ENCODE measurements at regions not wholly inside any gene's neighbourhood (a gene's known extent, or its start where the extent isn't known, plus 50 kb on each side); places are given as distances from the start of the nearest gene placed in this dataset.
"Not testable (repeated sequence)": the region's sequence is repeated elsewhere in the genome, so short reads cannot be mapped to it uniquely, and the experiment has no call there.

- DNase-seq, result no peak
Observed at GRCh38 chr7:1300636-1301035, 68.0 kb downstream of the UNCX start.

DNA sequence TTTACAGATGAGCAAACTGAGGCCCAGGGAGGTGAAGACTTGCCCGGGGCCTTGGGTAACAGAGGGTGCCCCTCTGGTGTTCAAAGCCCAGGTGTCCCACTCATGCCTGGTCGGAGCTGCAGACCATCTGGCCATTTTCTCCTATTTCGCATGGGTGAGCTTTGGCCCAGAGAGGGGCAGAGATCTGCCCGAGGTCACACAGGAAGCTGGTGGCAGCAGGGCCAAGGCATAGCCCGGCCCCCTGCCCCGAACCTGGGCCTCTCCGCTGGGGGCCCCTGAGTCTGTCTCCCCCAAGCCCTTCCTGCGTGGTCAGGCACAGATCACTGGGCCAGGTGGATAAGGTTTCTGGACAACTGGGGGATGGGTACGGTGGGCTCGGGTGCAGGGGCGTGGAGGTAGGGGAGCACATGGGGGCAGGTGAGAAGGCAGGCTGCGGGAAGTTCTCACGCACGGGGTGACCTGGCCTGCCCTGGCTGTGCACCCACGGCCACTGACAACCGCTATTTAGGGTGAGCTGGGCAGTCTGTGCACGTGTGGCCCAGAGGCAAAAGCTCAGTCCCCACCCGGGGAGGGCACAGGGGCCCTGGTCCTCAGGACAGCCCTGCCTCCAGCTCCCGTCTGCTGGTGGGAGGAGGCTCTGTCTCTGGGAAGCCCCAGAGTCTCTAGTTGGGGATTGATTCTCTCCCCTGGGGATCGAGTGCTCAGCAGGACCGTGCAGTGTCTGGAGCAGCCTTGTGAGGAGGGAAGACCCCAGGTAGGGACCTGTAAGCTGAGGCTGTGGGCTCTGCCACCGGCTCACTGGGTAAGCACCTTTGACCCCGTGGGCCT, 68.6 kb downstream of the UNCX start:
- no peak for DNase-seq

DNA sequence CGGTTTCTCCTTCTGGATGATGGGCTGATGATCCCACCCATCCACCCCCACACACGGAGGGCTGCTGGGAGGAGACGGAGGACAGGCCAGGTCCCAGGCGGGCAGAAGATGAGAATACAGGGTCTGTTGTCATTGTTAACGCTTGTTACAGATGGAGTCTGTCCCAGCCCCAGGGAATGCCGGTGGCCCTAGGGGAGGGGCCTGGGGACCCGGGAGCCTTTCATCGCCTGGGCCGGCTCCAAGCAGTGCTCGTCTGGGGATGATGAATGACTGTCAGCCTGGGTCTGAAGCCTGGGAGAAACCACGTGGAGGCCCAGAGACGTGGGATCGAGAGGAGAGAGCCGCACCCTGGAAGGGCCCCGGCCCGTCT, 69.2 kb downstream of the UNCX start:
- DNase-seq, result no peak

DNA sequence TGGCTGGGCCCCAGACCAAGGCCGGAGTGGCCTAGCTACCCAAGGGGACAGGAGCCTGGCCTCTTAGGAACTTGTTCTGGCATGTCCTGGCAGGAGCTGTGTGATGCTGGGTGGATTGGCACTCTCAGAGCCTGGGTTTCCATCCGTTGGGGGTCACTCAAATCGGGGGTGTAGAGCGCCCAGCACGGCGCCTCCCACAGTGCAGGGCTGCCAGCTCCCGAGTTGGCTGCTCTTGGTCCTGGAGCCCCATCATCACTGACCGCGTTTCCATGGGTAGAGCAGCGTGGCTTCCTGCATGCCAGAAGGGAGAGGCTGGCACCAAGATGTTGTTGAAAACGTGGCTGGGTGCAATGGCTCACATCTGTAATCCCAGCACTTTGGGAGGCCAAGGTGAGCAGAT, 70.3 kb downstream of the UNCX start:
- DNase-seq, result no peak

- not testable (repeated sequence) for DNase-seq
Observed at GRCh38 chr7:1304011-1304410, 71.3 kb downstream of the UNCX start.

DNA sequence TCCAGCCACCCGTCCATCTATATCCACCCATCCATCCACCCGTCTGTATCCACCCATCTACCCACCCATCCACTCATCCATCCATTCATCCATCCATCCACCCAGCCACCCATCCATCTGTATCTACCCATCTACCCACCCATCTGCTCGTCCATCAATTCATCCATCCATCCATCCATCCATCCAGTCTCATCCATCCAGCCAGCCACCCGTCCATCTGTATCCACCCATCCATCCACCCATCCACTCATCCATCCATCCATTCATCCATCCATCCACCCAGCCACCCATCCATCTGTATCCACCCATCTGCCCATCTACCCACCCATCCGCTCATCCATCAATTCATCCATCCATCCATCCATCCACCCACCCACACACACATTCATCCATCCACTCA, 73.2 kb downstream of the UNCX start:
- no peak for DNase-seq

- no peak for DNase-seq
Observed at GRCh38 chr7:1307828-1308227, 75.2 kb downstream of the UNCX start.

DNA sequence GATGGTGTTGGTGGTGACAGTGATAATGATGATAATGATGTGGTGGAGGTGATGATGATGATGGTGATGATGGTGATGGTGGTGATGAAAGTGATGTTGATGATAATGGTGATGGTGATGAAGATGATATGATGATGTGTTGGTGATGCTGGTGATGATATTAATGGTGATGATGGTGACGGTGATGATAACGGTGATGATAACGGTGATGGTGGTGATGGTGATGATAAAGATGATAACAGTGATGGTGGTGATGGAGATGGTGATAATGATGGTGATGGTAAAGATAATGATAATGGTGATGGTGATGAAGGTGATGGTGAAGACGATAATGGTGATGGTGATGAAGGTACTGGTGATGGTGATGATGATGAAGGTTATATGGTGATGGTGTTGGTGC, 76.6 kb downstream of the UNCX start:
- no peak for DNase-seq

- no peak for DNase-seq
Observed at GRCh38 chr7:1309996-1310395, 77.3 kb downstream of the UNCX start.

DNA sequence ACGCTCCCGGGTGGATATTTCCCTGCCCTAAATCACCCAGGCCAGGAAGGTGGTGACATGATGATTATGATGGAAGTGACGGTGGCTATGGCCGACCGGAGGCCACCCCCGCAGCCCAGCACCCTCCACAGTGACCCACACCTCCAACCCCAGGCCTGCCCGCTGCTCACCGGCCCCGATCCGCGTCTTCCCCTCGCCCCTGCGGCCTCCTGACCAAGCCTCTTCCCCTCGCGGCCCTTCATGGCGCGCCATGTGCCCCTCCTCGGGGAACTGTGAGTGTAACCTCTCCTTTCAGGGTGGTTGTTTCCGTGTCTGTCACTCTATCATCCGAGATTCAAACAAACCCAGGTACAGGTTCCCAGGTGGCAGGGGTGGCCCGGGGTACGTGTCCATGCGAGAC, 78.3 kb downstream of the UNCX start:
- no peak for DNase-seq

DNA sequence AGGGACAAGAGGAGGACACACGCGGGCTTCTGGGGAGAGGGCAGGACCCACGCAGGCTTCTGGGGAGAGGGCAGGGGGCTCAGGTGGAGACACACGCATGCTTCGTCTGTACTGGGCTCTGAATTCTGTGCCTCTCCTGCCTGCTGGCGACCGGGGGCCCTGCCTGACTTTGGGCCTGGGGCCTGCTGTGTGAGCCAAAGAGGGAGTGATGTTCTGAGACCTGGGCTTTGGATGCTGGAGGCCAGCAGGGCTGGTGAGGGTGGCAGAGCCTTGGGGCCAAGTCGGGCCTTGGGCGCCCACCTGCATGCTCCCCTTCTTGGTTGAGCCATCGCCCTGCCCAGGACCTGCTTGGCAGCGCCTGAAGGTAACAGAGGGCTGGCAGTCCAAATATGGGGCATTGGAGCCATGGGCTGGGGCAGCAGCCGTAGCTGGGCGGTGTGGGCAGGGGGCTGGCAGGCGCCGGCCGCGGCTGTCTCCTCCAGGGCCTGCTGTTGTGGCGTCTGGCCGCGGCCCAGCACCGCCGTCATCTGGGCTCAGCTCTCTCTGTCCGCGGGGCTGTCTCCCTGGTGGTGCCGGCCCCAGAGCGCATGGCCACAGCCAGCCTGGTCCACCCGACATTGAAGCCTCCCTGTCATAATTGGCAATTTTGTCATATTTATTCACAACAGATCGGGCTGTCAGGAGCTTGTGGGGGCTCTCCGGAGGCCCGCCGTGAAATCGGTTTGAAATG, 78.9 kb downstream of the UNCX start:
- DNase-seq, result no peak

DNA sequence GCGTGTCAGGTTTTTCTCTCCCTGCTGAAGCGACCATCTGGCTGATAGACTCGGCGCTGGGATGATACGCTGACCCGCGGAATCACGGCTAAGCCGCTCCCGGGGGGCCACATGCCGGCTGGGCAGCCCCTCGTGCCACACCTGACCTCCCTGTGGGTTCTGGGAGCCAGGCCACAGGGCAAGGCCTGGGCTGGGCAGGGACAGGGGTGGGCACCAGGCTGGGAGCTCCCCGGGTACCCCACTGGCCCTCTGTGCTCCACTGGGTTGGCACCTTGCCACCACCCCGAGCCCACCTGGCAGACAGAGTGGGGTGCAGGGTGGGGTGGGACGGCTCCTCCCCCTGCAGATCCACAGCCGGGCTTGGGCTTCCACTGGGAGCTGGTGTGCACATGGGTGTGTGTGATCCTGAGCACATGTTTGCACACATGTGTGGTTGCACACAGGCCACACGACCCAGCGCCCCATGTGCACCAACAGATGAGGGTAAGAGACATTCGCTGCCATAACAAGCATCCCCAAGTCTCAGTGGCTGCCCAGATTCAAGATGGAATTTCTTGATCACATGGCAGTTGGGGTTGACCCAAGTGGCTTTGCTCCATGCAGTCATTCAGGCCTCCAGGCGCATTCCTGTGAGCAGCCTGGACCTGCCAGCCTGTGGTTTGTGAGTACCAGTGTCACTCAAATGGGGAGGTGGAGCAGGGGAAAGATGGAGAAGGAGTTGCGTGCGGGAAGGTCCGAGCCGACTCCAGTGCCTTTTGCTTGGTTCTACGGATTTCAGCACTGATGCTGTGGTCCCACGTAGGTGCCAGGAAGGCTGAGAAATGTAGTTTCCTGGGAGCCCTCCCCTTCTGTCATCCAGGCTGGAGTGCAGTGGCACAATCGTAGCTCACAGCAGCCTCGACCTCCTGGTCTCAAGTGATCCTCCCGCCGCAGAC, 79.7 kb downstream of the UNCX start:
- no peak for DNase-seq

GRCh38 chr7:1313613-1314012, 80.9 kb downstream of the UNCX start:
- no peak for DNase-seq

DNA sequence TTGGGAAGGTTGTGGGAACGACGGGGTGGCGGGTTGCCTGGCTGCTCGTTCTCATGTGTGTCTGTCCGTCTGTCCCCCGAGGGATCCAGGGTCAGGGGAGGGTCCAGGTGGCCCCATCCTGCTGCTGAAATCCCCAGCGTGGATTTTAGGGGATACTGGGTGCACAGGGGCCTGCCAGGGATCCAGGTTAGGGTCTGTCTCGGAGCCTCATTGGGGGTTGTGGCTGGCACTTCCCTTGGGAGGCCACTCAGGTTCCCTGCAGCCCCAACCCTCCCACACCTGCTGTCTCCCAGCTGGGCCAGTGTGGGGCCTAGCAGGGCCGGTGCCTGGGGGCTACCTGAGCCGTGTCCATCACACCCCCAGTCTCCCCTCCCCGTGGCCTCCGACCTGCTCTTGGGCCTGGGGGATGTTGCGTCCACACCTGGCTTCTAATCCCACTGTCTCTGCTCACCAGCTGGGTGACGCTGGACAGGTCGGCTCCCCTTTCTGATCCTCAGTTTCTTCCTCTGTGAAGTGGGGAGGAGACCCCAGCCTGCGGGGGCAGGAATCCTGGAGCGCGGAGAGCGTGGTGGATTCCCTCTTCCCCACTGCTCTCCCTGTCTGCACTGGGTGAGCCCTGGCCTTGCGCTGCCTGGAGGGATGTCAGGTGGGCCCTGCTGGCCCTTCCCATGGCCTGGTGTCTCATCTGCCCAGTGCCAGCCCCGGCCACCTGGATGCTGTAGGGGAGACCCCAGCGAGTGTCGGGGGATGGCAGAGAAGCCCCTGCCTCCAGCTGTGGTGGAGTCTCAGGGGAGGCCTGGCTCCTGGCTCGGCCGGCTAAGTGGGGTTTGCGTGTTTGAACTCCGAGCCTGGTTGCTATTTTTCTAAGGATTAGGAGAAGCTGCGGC, 81.6 kb downstream of the UNCX start:
- DNase-seq, result no peak

DNA sequence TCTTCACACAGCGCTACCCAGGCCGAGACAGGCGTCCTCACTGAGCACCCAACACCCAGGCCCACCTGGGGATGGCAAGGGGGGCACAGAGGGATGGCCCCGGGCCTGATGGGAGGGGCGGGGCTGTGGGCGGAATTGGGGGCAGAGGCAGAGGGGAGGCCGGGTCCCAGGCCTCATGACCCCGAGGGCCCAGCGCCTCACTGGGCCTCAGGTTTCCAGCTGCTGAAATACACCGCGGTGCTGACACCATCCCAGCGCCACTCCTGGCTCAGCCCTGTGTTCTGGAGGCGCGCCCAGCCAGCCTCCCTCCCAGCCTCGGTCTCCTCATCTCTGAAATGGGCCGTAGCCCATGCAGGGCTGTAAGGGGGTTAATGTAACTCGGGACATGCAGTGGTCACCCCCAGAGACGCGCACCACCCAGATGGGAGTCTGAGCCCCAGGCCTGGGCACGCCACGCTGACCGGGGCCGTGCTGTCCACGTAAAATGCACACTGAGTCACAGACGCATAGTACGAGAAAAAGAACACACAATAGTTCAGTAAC, 82.3 kb downstream of the UNCX start:
- DNase-seq, result no peak

DNA sequence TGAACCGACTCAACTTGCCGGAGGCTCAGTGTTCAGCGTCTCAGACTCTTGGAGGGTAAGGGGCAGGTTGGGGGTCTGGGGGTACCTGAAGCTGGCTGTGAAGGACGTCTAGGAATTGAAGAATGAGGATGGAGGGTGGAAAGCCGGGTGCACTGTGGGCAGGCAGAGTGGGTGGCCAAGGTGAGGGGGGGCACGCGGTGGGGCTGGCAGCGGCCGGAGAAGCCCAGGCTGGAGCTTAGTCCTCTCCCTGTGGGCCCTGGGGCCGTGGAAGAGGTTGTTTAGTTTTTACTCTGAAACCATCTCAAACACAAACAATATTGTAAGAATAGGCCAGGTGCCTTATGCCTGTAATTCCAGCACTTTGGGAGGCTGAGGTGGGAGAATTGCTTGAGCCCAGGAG, 83.4 kb downstream of the UNCX start:
- DNase-seq, result no peak

DNA sequence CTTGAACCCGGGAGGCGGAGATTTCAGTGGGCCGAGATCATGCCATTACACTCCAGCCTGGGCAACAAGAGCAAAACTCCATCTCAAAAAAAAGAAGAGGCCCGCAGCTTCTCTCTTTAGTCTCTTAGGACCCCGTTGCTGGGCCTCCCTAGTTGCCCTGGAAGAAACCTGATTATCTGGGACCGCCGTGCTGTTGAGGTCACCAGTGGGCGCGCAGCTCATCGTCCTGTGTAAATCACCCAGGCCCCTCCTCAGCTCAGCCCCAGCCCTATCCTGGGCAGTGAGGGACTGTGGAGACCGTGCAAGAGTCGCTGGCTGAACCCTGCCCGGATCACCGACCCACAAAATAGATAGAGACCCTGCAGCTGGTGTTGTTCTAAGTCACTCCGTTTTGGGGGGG, 85.0 kb downstream of the UNCX start:
- no peak for DNase-seq

DNA sequence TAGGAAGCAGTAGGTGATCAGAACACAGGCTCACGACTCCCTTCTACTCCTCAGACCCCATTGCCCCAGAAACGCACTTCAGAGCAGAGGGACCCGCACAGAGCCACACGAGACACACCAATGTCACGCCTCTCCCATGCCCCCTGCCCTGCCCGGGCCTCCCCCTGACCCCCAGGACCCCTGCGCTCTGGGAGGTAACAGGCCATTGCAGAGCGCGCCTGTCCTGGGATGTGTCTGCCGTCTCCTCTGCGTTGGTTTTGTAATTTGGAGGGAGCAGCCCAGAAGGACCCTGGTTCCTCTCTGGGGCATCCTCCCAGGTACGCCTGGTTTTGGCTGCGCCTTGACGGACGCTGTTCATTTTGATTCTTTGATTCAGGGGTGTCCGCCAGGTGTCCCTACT, 85.4 kb downstream of the UNCX start:
- DNase-seq, result no peak

GRCh38 chr7:1318661-1319060, 86.0 kb downstream of the UNCX start:
- no peak for DNase-seq

DNA sequence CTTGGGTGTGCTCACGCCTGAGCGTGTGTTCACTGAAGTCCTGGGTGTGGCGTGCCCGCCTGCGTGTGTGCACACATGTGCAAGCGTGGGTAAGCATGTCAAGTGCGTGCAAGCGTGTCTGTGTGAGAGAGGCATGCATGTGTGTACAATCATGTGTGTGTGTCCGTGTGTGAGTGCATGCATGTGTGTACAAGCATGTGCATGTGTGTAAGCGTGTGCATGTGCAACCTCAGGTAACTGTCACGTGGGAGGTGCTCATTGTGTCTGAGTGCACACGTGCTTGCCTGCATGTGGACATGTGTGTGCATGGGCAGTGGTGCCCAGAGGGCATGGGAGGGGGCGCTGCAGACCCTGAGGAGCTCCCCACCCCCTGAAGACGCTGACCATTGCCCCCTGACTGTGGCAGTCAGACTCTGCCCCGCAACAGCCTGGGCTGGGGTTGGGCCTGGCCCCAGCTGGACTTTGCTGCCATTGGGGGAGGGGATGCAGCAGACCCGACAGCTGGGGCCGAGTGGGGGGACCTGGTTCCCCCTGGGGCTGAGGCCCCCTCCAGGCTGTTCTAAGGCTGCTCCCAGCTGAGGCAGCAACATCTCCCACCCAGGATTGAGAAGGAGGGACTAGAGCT, 88.1 kb downstream of the UNCX start:
- no peak for DNase-seq

- DNase-seq, result no peak
Observed at GRCh38 chr7:1321411-1322239, 89.0 kb downstream of the UNCX start.

Data from CD4-positive, alpha-beta T cell treated with Interleukin-4 for 1 hour (primary cell).